Endothelial cell (in vitro differentiated cells): ENCODE measurements at regions not wholly inside any gene's neighbourhood (a gene's known extent, or its start where the extent isn't known, plus 50 kb on each side); places are given as distances from the start of the nearest gene placed in this dataset.
A peak's percentile ranks its signal among the peaks of the same experiment; 100 is the strongest.

Experiments used
- DNase-seq: peaks from one replicate; pipeline ENCODE4 v3.0.0; 2021; ENCODE audit warnings: low spot score
- H3K27ac Mint-ChIP-seq: one replicate; pipeline ENCODE4 v1.8.0; 2021; ENCODE audit warnings: mixed read lengths, inconsistent platforms; ENCODE audit not compliant: unreplicated experiment
- H3K27me3 Mint-ChIP-seq: one replicate; pipeline ENCODE4 v1.8.0; 2021; ENCODE audit warnings: mild to moderate bottlenecking, moderate library complexity, mixed read lengths, inconsistent platforms; ENCODE audit not compliant: unreplicated experiment
- H3K36me3 Mint-ChIP-seq: one replicate; pipeline ENCODE4 v1.8.0; 2021; ENCODE audit warnings: mild to moderate bottlenecking, low read depth, mixed read lengths, inconsistent platforms; ENCODE audit not compliant: unreplicated experiment
- H3K4me1 Mint-ChIP-seq: one replicate; pipeline ENCODE4 v1.8.0; 2021; ENCODE audit warnings: mild to moderate bottlenecking, mixed read lengths, inconsistent platforms; ENCODE audit not compliant: unreplicated experiment
- H3K4me3 Mint-ChIP-seq: one replicate; pipeline ENCODE4 v1.8.0; 2021; ENCODE audit warnings: mild to moderate bottlenecking, mixed read lengths, inconsistent platforms; ENCODE audit not compliant: unreplicated experiment
- H3K9me3 Mint-ChIP-seq: one replicate; pipeline ENCODE4 v1.8.0; 2021; ENCODE audit warnings: mixed read lengths, inconsistent platforms; ENCODE audit not compliant: unreplicated experiment
- CTCF ChIP-seq: fragments of 200-600 bp; sonication (generic); IDR thresholded peaks from one replicate; pipeline ENCODE4 v1.5.0; 2021; ENCODE audit warnings: antibody characterized with exemption; ENCODE audit not compliant: unreplicated experiment

- no peak for DNase-seq
Observed at GRCh38 chr5:85108471-85108870, 723.8 kb upstream of the EDIL3 start.

GRCh38 chr5:85109616-85110015 is 724.9 kb upstream of the EDIL3 start:
- DNase-seq = no peak
- H3K9me3 Mint-ChIP-seq = no peaks in the 10 kb centered on the region
- no peaks in the 10 kb centered on the region for H3K27me3 Mint-ChIP-seq
- H3K4me3 Mint-ChIP-seq = no peak overlapping the region
- H3K27ac Mint-ChIP-seq = no peak overlapping the region
- H3K4me1 Mint-ChIP-seq = no peaks in the 10 kb centered on the region
- H3K36me3 Mint-ChIP-seq = no peaks in the 10 kb centered on the region
- TF ChIP-seq CTCF = no peak

More at GRCh38 chr5:85108471-85108870, 723.8 kb upstream of the EDIL3 start:
- TF ChIP-seq CTCF = peak; percentile 38
- no peak overlapping the region for H3K4me3 Mint-ChIP-seq
- H3K27me3 Mint-ChIP-seq = no peaks in the 10 kb centered on the region
- H3K4me1 Mint-ChIP-seq = no peaks in the 10 kb centered on the region
- no peaks in the 10 kb centered on the region for H3K36me3 Mint-ChIP-seq
- H3K27ac Mint-ChIP-seq = no peak overlapping the region
- H3K9me3 Mint-ChIP-seq = no peaks in the 10 kb centered on the region

GRCh38 chr5:85132269-85132668 is 747.6 kb upstream of the EDIL3 start:
- no peak overlapping the region for H3K4me3 Mint-ChIP-seq
- H3K36me3 Mint-ChIP-seq = no peaks in the 10 kb centered on the region
- no peak for TF ChIP-seq CTCF
- no peaks in the 10 kb centered on the region for H3K27me3 Mint-ChIP-seq
- H3K27ac Mint-ChIP-seq = no peak overlapping the region
- H3K9me3 Mint-ChIP-seq = no peaks in the 10 kb centered on the region
- H3K4me1 Mint-ChIP-seq = no peaks in the 10 kb centered on the region
- no peak for DNase-seq

- H3K27ac Mint-ChIP-seq = no peak overlapping the region
Observed at GRCh38 chr5:85140471-85140870, 755.8 kb upstream of the EDIL3 start.

GRCh38 chr5:85143138-85143537 is 758.5 kb upstream of the EDIL3 start:
- no peaks in the 10 kb centered on the region for H3K9me3 Mint-ChIP-seq
- no peak overlapping the region for H3K27ac Mint-ChIP-seq
- no peak for TF ChIP-seq CTCF
- no peaks in the 10 kb centered on the region for H3K27me3 Mint-ChIP-seq
- H3K4me1 Mint-ChIP-seq = no peaks in the 10 kb centered on the region
- no peak for DNase-seq
- no peak overlapping the region for H3K4me3 Mint-ChIP-seq
- H3K36me3 Mint-ChIP-seq = no peaks in the 10 kb centered on the region

More at GRCh38 chr5:85140471-85140870, 755.8 kb upstream of the EDIL3 start:
- TF ChIP-seq CTCF = no peak
- Mint-ChIP-seq H3K36me3 (no peaks in the 10 kb centered on the region), H3K4me1 (no peaks in the 10 kb centered on the region), H3K4me3 (no peak overlapping the region), H3K9me3 (no peaks in the 10 kb centered on the region), H3K27me3 (no peaks in the 10 kb centered on the region)
- no peak for DNase-seq
